WI38 (cell line): ENCODE measurements at regions not wholly inside any gene's neighbourhood (a gene's known extent, or its start where the extent isn't known, plus 50 kb on each side); places are given as distances from the start of the nearest gene placed in this dataset.

ENCODE experiments used
- H3K4me3 ChIP-seq: 2 replicates; pipeline ENCODE4 v1.5.1; 2011; ENCODE audit warnings: low read depth, mild to moderate bottlenecking, control low read depth, low read length
- TF ChIP-seq, protein P1 (sequence below): IDR thresholded peaks from 2 replicates; pipeline ENCODE4 v1.5.1; 2012; ENCODE audit warnings: low read depth, mild to moderate bottlenecking, control low read depth, low read length

- TF ChIP-seq, protein P1, sequence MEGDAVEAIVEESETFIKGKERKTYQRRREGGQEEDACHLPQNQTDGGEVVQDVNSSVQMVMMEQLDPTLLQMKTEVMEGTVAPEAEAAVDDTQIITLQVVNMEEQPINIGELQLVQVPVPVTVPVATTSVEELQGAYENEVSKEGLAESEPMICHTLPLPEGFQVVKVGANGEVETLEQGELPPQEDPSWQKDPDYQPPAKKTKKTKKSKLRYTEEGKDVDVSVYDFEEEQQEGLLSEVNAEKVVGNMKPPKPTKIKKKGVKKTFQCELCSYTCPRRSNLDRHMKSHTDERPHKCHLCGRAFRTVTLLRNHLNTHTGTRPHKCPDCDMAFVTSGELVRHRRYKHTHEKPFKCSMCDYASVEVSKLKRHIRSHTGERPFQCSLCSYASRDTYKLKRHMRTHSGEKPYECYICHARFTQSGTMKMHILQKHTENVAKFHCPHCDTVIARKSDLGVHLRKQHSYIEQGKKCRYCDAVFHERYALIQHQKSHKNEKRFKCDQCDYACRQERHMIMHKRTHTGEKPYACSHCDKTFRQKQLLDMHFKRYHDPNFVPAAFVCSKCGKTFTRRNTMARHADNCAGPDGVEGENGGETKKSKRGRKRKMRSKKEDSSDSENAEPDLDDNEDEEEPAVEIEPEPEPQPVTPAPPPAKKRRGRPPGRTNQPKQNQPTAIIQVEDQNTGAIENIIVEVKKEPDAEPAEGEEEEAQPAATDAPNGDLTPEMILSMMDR, result no peak
- H3K4me3 ChIP-seq, result no peak overlapping the region
Observed at GRCh38 chr4:175422331-175422730, 389.7 kb downstream of the GPM6A start.

DNA sequence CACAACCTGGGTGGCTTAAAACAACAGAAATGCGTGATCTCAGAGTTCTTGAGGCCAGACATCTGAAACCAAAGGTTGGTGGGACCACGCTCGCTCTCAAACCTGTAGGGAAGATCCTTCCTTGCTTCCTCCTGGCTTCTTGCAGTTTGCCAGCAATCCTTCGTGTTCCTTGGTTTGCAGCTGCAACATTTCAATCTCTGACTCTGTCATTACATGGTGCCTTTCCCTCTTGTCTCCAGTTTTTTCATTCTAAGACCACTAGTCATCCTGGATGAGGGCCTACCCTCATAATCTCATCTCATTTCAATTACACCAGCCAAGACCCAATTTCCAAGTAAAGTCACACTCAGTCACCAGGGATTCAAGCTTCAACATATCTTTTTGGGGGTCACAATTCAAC, 388.0 kb downstream of the GPM6A start:
- TF ChIP-seq, protein P1, result no peak
- H3K4me3 ChIP-seq, result no peak overlapping the region

GRCh38 chr4:175427751-175428150, 384.3 kb downstream of the GPM6A start:
- no peak overlapping the region for H3K4me3 ChIP-seq
- TF ChIP-seq, protein P1, result no peak

DNA sequence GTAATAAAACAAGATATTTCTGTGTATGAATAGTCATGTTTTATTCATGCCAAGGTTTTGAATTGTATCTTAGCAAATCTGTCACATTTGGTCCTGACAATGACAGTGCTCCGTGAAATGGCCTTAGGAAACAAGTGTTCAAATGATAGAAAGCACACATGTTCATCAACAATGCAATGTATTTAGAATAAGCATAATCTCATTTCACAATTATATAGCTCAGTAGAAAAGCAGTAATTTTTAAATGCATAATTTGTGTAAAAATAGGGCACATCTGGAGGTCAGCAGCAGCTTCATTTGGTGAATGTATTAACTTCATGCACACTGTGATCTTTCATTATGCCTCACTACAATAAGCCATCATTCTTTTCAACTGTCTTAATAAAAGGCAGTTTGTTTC, 380.4 kb downstream of the GPM6A start:
- TF ChIP-seq, protein P1, result no peak
- no peak overlapping the region for H3K4me3 ChIP-seq

GRCh38 chr4:175435381-175435783, 376.7 kb downstream of the GPM6A start:
- no peak overlapping the region for H3K4me3 ChIP-seq
- TF ChIP-seq, protein P1, result no peak

GRCh38 chr4:175436196-175436595, 375.9 kb downstream of the GPM6A start:
- TF ChIP-seq, protein P1, result no peak
- H3K4me3 ChIP-seq, result no peak overlapping the region

DNA sequence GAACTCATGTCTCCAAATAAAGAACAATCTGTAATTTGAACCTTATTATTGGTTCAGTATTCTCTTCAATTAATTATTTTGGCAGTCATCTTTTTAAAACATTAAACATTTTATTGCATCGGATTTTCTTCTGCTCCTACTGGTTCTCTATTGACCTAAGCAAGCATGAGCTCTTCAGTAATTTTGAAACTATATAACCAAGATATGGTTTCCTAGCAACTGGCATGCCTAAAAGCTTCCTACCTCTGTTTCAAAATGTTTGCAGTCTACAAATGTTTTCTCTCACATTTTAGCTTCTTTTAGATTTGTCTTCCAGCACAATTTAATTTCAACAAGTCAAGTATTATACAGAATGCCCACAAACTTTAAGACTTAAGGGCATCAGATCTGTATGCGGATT, 371.3 kb downstream of the GPM6A start:
- TF ChIP-seq, protein P1, result no peak

More for the DNA sequence above, 371.3 kb downstream of the GPM6A start:
- no peak overlapping the region for H3K4me3 ChIP-seq
